IMR-90 (cell line): ENCODE measurements at regions not wholly inside any gene's neighbourhood (a gene's known extent, or its start where the extent isn't known, plus 50 kb on each side); places are given as distances from the start of the nearest gene placed in this dataset.
"Not testable (repeated sequence)": the region's sequence is repeated elsewhere in the genome, so short reads cannot be mapped to it uniquely, and the experiment has no call there.

Experiments
- BHLHE40 ChIP-seq: fragments of 150-350 bp; IDR thresholded peaks from 2 replicates; pipeline ENCODE4 v1.6.1; 2016; ENCODE audit warnings: mild to moderate bottlenecking, low read depth, low read length
- CEBPB ChIP-seq: IDR thresholded peaks from 2 replicates; pipeline ENCODE4 v1.6.1; 2012; ENCODE audit warnings: low read depth, low read length, improper control_type of control experiment
- CTCF ChIP-seq: conservative IDR thresholded peaks from 2 replicates; pipeline ENCODE4 v1.5.1; 2012; ENCODE audit warnings: mild to moderate bottlenecking, low read depth, low read length, improper control_type of control experiment
- FOS ChIP-seq: fragments of 150-350 bp; IDR thresholded peaks from 2 replicates; pipeline ENCODE4 v1.6.1; 2016; ENCODE audit warnings: low read depth, low read length
- MAFK ChIP-seq: IDR thresholded peaks from 2 replicates; pipeline ENCODE4 v1.6.1; 2012; ENCODE audit warnings: low read depth, low read length, improper control_type of control experiment
- MAZ ChIP-seq: IDR thresholded peaks from 2 replicates; pipeline ENCODE4 v1.6.1; 2012; ENCODE audit warnings: low read depth, mild to moderate bottlenecking, low read length, improper control_type of control experiment, moderate library complexity, borderline replicate concordance
- MXI1 ChIP-seq: IDR thresholded peaks from 2 replicates; pipeline ENCODE4 v1.6.1; 2012; ENCODE audit warnings: low read depth, mild to moderate bottlenecking, low read length, moderate library complexity, borderline replicate concordance
- POLR2A ChIP-seq: IDR thresholded peaks from 2 replicates; pipeline ENCODE4 v1.6.1; 2012; ENCODE audit warnings: mild to moderate bottlenecking, low read depth, low read length
- RAD21 ChIP-seq: IDR thresholded peaks from 2 replicates; pipeline ENCODE4 v1.6.1; 2012; ENCODE audit warnings: low read length, improper control_type of control experiment
- RFX5 ChIP-seq: IDR thresholded peaks from 2 replicates; pipeline ENCODE4 v1.8.0; 2012; ENCODE audit warnings: low read depth, mild to moderate bottlenecking, low read length, moderate library complexity
- SMC3 ChIP-seq: fragments of 150-350 bp; IDR thresholded peaks from 2 replicates; pipeline ENCODE4 v1.6.1; 2016; ENCODE audit warnings: low read depth, mild to moderate bottlenecking, antibody characterized with exemption, low read length, moderate library complexity
- TF ChIP-seq, protein P1 (sequence below): fragments of 150-350 bp; IDR thresholded peaks from 2 replicates; pipeline ENCODE4 v1.6.1; 2017; ENCODE audit warnings: mild to moderate bottlenecking, antibody characterized with exemption, low read length, low read depth

- not testable (repeated sequence) for TF ChIP-seq POLR2A, CTCF, BHLHE40, MXI1, RFX5, CEBPB, RAD21, MAFK, SMC3, MAZ, FOS
- TF ChIP-seq, protein P1, sequence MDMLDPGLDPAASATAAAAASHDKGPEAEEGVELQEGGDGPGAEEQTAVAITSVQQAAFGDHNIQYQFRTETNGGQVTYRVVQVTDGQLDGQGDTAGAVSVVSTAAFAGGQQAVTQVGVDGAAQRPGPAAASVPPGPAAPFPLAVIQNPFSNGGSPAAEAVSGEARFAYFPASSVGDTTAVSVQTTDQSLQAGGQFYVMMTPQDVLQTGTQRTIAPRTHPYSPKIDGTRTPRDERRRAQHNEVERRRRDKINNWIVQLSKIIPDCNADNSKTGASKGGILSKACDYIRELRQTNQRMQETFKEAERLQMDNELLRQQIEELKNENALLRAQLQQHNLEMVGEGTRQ, result not testable (repeated sequence)
Measured at GRCh38 chr3:91485026-91485425, 2377.6 kb downstream of the EPHA3 start.
